ENCODE measurements at regions not wholly inside any gene's neighbourhood (a gene's known extent, or its start where the extent isn't known, plus 50 kb on each side); places are given as distances from the start of the nearest gene placed in this dataset.

GRCh38 chr2:9141091-9141667 lies 65.4 kb upstream of the ASAP2 start:
- no peak for TF ChIP-seq CTCF (IDR thresholded peaks at IDR 0.05)
- no peak overlapping the region for H3K4me3 ChIP-seq
- intact Hi-C loops (cut with DNase I, micrococcal nuclease): loop anchor here in 1 of 2 donors (5.0 kb wide), 1 partner anchor 191 kb away; no protein-coding TSS in a partner anchor
- H3K9me3 ChIP-seq: no peaks in the 10 kb centered on the region
- peaks cover 16% of the 10 kb centered on the region for H3K4me1 ChIP-seq (ENCODE audit: low read depth)
- H3K36me3 ChIP-seq (ENCODE audit: low read depth): no peaks in the 10 kb centered on the region
- ATAC-seq (no peak), DNase-seq (no peak)

GRCh38 chr2:9140645-9141044 lies 66.0 kb upstream of the ASAP2 start:
- intact Hi-C loops (cut with DNase I, micrococcal nuclease): loop anchor here in 1 of 2 donors (5.0 kb wide), 1 partner anchor 192 kb away; no protein-coding TSS in a partner anchor
- no peaks in the 10 kb centered on the region for H3K9me3 ChIP-seq
- no peak overlapping the region for H3K4me3 ChIP-seq
- H3K36me3 ChIP-seq (ENCODE audit: low read depth): no peaks in the 10 kb centered on the region
- ATAC-seq: no peak
- peaks cover 16% of the 10 kb centered on the region for H3K4me1 ChIP-seq (ENCODE audit: low read depth)
- no peak for DNase-seq
- no peak for TF ChIP-seq CTCF (IDR thresholded peaks at IDR 0.05)

GRCh38 chr2:9139491-9140443 lies 66.8 kb upstream of the ASAP2 start:
- ATAC-seq: peak; percentile 25

GRCh38 chr2:9137379-9138150 lies 69.0 kb upstream of the ASAP2 start:
- DNase-seq (peak; percentile 54 to 70 (median 70)), ATAC-seq (peak; percentile 49)
- TF ChIP-seq CTCF (IDR thresholded peaks at IDR 0.05): no peak
- intact Hi-C loops (cut with DNase I, micrococcal nuclease): loop anchor here (5.0 to 10.0 kb wide), 3 partner anchors 135 to 273 kb away; partner anchors contain the start of gene MBOAT2 (in 1 of the 2)
- H3K4me3 ChIP-seq: no peak overlapping the region
- peaks cover 6% of the 10 kb centered on the region for H3K9me3 ChIP-seq
- H3K4me1 ChIP-seq (ENCODE audit: low read depth): peaks cover 10% of the 10 kb centered on the region
- no peaks in the 10 kb centered on the region for H3K36me3 ChIP-seq (ENCODE audit: low read depth)

More at GRCh38 chr2:9139491-9140443, 66.8 kb upstream of the ASAP2 start:
- Histone ChIP-seq H3K9me3 (no peaks in the 10 kb centered on the region), H3K4me1 (ENCODE audit: low read depth) (peaks cover 16% of the 10 kb centered on the region), H3K36me3 (ENCODE audit: low read depth) (no peaks in the 10 kb centered on the region), H3K4me3 (no peak overlapping the region)
- intact Hi-C loops (cut with DNase I, micrococcal nuclease): loop anchor here (5.0 to 10.0 kb wide), 4 partner anchors 137 to 275 kb away; partner anchors contain the start of gene MBOAT2 (in 1 of the 2)
- TF ChIP-seq CTCF (IDR thresholded peaks at IDR 0.05): peak; percentile 64
- DNase-seq: peak; percentile 81 to 92 (median 91)
